H9 (cell line): ENCODE measurements at regions not wholly inside any gene's neighbourhood (a gene's known extent, or its start where the extent isn't known, plus 50 kb on each side); places are given as distances from the start of the nearest gene placed in this dataset.

Experiments
- DNase-seq: peaks from one replicate; pipeline ENCODE4 v3.0.0-alpha.2; 2017
- H2AFZ ChIP-seq: one replicate; pipeline ENCODE4 v1.6.1; 2013; ENCODE audit warnings: mild to moderate bottlenecking, low read length, control low read depth, moderate library complexity
- H2AK5ac ChIP-seq: 2 replicates; pipeline ENCODE4 v1.6.1; 2013; ENCODE audit warnings: low read length, control low read depth, mixed read lengths; ENCODE audit not compliant: insufficient read length
- H2BK120ac ChIP-seq: one replicate; pipeline ENCODE4 v1.6.1; 2013; ENCODE audit warnings: low read depth, mild to moderate bottlenecking, low read length, control low read depth, inconsistent platforms; ENCODE audit not compliant: poor library complexity, severe bottlenecking
- H2BK12ac ChIP-seq: 2 replicates; pipeline ENCODE4 v1.6.1; 2013; ENCODE audit warnings: low read length, control low read depth, mixed read lengths, low read depth; ENCODE audit not compliant: insufficient read length
- H2BK15ac ChIP-seq: 2 replicates; pipeline ENCODE4 v1.6.1; 2013; ENCODE audit warnings: low read depth, low read length, control low read depth
- H2BK20ac ChIP-seq: one replicate; pipeline ENCODE4 v1.6.1; 2013; ENCODE audit warnings: low read depth, mild to moderate bottlenecking, low read length, control low read depth, inconsistent platforms; ENCODE audit not compliant: poor library complexity, severe bottlenecking
- H2BK5ac ChIP-seq: 2 replicates; pipeline ENCODE4 v1.6.1; 2013; ENCODE audit warnings: low read length, control low read depth, mixed read lengths; ENCODE audit not compliant: insufficient read length
- H3K14ac ChIP-seq: 2 replicates; pipeline ENCODE4 v1.6.1; 2013; ENCODE audit warnings: low read length, control low read depth; ENCODE audit not compliant: insufficient read depth
- H3K18ac ChIP-seq: 2 replicates; pipeline ENCODE4 v1.6.1; 2013; ENCODE audit warnings: low read depth, mild to moderate bottlenecking, mixed read lengths, low read length, control low read depth; ENCODE audit not compliant: insufficient read length
- H3K23ac ChIP-seq: 2 replicates; pipeline ENCODE4 v1.6.1; 2013; ENCODE audit warnings: low read length, control low read depth, mixed read lengths, low read depth; ENCODE audit not compliant: insufficient read length
- H3K23me2 ChIP-seq: 2 replicates; pipeline ENCODE4 v1.6.1; 2013; ENCODE audit warnings: low read depth, mild to moderate bottlenecking, mixed read lengths, low read length, control low read depth; ENCODE audit not compliant: insufficient read length, poor library complexity, severe bottlenecking
- H3K27ac ChIP-seq: 2 replicates; pipeline ENCODE4 v1.5.1; 2013; ENCODE audit warnings: low read length, control low read depth, mixed read lengths, low read depth; ENCODE audit not compliant: insufficient read length
- H3K27me3 ChIP-seq: 2 replicates; pipeline ENCODE4 v1.6.1; 2013; ENCODE audit warnings: low read length, control low read depth, inconsistent platforms; ENCODE audit not compliant: insufficient read depth
- H3K4ac ChIP-seq: 2 replicates; pipeline ENCODE4 v1.6.1; 2013; ENCODE audit warnings: low read depth, mild to moderate bottlenecking, control low read depth, inconsistent platforms, low read length, moderate library complexity
- H3K4me1 ChIP-seq: 2 replicates; pipeline ENCODE4 v1.6.1; 2013; ENCODE audit warnings: low read length, control low read depth, inconsistent platforms; ENCODE audit not compliant: insufficient read depth
- H3K4me2 ChIP-seq: 2 replicates; pipeline ENCODE4 v1.6.1; 2013; ENCODE audit warnings: low read length, control low read depth, mixed read lengths; ENCODE audit not compliant: insufficient read length, insufficient read depth
- H3K56ac ChIP-seq: 2 replicates; pipeline ENCODE4 v1.6.1; 2013; ENCODE audit warnings: low read depth, mild to moderate bottlenecking, mixed read lengths, low read length, control low read depth; ENCODE audit not compliant: insufficient read length
- H3K79me1 ChIP-seq: 2 replicates; pipeline ENCODE4 v1.6.1; 2013; ENCODE audit warnings: low read depth, mild to moderate bottlenecking, moderate library complexity, low read length, control low read depth, inconsistent platforms; ENCODE audit not compliant: insufficient read depth, poor library complexity, severe bottlenecking
- H3K79me2 ChIP-seq: 2 replicates; pipeline ENCODE4 v1.6.1; 2013; ENCODE audit warnings: low read length, control low read depth, inconsistent platforms; ENCODE audit not compliant: insufficient read depth
- H3K9ac ChIP-seq: 2 replicates; pipeline ENCODE4 v1.6.1; 2013; ENCODE audit warnings: low read length, control low read depth, mixed read lengths; ENCODE audit not compliant: insufficient read length; ENCODE audit errors: extremely low read depth
- H3K9me3 ChIP-seq: one replicate; pipeline ENCODE4 v1.6.1; 2013; ENCODE audit warnings: low read depth, low read length, inconsistent platforms; ENCODE audit not compliant: control insufficient read depth
- H3T11ph ChIP-seq: one replicate; pipeline ENCODE4 v1.6.1; 2013; ENCODE audit warnings: mild to moderate bottlenecking, low read length, control low read depth, inconsistent platforms
- H4K20me1 ChIP-seq: one replicate; pipeline ENCODE4 v1.6.1; 2013; ENCODE audit not compliant: control insufficient read depth, insufficient read length, insufficient read depth
- H4K5ac ChIP-seq: 2 replicates; pipeline ENCODE4 v1.6.1; 2013; ENCODE audit warnings: low read depth, mild to moderate bottlenecking, mixed read lengths, low read length, control low read depth; ENCODE audit not compliant: insufficient read length
- H4K8ac ChIP-seq: replicated peaks from 2 replicates; pipeline ENCODE4 v1.6.1; 2013; ENCODE audit warnings: low read length, control low read depth, mixed read lengths, low read depth; ENCODE audit not compliant: insufficient read length
- H4K91ac ChIP-seq: 2 replicates; pipeline ENCODE4 v1.6.1; 2013; ENCODE audit warnings: low read depth, mild to moderate bottlenecking, moderate library complexity, mixed read lengths, low read length, control low read depth; ENCODE audit not compliant: insufficient read length
- H3K27ac Mint-ChIP-seq, 3 experiments: 2 replicates in 2 of 3; 3 replicates in 1 of 3; pipeline ENCODE4 v1.8.0; 2020 to 2021; ENCODE audit warnings: mixed read lengths in 3 of 3, mild to moderate bottlenecking in 1 of 3, moderate library complexity in 1 of 3
- H3K27me3 Mint-ChIP-seq: 2 replicates; pipeline ENCODE4 v1.8.0; 2021; ENCODE audit warnings: low read depth, mild to moderate bottlenecking, moderate library complexity, mixed read lengths
- H3K36me3 Mint-ChIP-seq, 3 experiments: 2 replicates in 2 of 3; 3 replicates in 1 of 3; pipeline ENCODE4 v1.8.0; 2020 to 2021; ENCODE audit warnings: low read depth in 3 of 3, mixed read lengths in 3 of 3; ENCODE audit not compliant: insufficient read depth in 1 of 3
- H3K4me1 Mint-ChIP-seq, 2 experiments: 2 replicates each; pipeline ENCODE4 v1.8.0; 2020; ENCODE audit warnings: mixed read lengths in 2 of 2
- H3K4me3 Mint-ChIP-seq, 2 experiments: 2 replicates in 1 of 2; 3 replicates in 1 of 2; pipeline ENCODE4 v1.8.0; 2020 to 2021; ENCODE audit warnings: mild to moderate bottlenecking in 2 of 2, mixed read lengths in 2 of 2, moderate library complexity in 1 of 2
- H3K9me3 Mint-ChIP-seq, 2 experiments: 2 replicates in 1 of 2; 3 replicates in 1 of 2; pipeline ENCODE4 v1.8.0; 2020; ENCODE audit warnings: mild to moderate bottlenecking in 2 of 2, mixed read lengths in 2 of 2, moderate library complexity in 1 of 2
- CTCF ChIP-seq: fragments of 200-600 bp; sonication (generic); conservative IDR thresholded peaks from 3 replicates; pipeline ENCODE4 v1.8.0; 2021; ENCODE audit warnings: antibody characterized with exemption, mild to moderate bottlenecking
- WGBS: extraction: QIAGEN DNeasy Blood & Tissue Kit; methylation state at CpG from one replicate; pipeline ENCODE4 v1.1.7; 2013; ENCODE audit warnings: missing lambda C conversion rate, low lambda C conversion rate, mixed read lengths; ENCODE audit not compliant: insufficient read length; ENCODE audit errors: extremely low coverage; 5-methylcytosine and 5-hydroxymethylcytosine counted together

DNA sequence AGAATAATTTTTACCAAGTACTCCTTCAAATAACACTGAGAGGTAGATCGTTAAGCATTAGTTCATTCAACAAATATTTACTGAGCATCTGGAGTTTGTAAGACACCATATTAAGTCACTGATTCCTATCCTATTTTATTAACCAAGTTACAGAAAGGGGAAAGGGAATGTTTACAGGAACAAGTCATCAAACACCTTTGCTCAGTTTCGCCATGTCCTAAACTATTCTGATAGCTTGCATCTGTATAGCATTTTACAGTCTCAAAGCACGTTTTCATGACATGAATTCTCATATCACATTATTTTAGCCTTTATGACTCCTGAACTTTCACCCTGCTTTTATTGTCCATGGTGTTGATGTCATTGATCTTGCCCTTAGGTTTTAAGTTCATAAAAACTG lies 89.2 kb downstream of the AREG start:
- Histone ChIP-seq H4K5ac (no peak overlapping the region), H2BK5ac (no peak overlapping the region), H2AFZ (no peak overlapping the region), H3K27me3 (no peaks in the 10 kb centered on the region), H4K91ac (no peak overlapping the region), H3K23me2 (no peaks in the 10 kb centered on the region), H3K79me2 (no peaks in the 10 kb centered on the region), H3K23ac (no peak overlapping the region), H3K4me2 (no peak overlapping the region), H3K9ac (no peak overlapping the region), H3K79me1 (no peaks in the 10 kb centered on the region), H3K14ac (no peak overlapping the region), H3K4me1 (no peaks in the 10 kb centered on the region; the same call in 1 of the 2 replicates), H2AK5ac (no peak overlapping the region), H3K27ac (no peak overlapping the region), H3T11ph (no peak overlapping the region), H2BK12ac (no peak overlapping the region), H3K4ac (no peak overlapping the region), H2BK20ac (no peak overlapping the region), H3K56ac (no peak overlapping the region), H2BK15ac (no peak overlapping the region), H3K18ac (no peak overlapping the region), H4K8ac (no peak overlapping the region), H4K20me1 (no peaks in the 10 kb centered on the region), H2BK120ac (no peak overlapping the region), H3K9me3 (no peaks in the 10 kb centered on the region)
- no peaks in the 10 kb centered on the region for H3K9me3 Mint-ChIP-seq
- no peaks in the 10 kb centered on the region for H3K27me3 Mint-ChIP-seq
- no peak overlapping the region for H3K4me3 Mint-ChIP-seq
- no CpG with 5 or more reads among the region's 3 CpGs for WGBS
- H3K4me1 Mint-ChIP-seq: peaks cover 3 to 4% of the 10 kb centered on the region in 2 experiments; a peak in 2 of 4 replicates
- DNase-seq: no peak
- no peak for TF ChIP-seq CTCF
- no peak overlapping the region for H3K27ac Mint-ChIP-seq
- no peaks in the 10 kb centered on the region for H3K36me3 Mint-ChIP-seq
